UCSD-AML1 (cell line): ENCODE measurements at regions not wholly inside any gene's neighbourhood (a gene's known extent, or its start where the extent isn't known, plus 50 kb on each side); places are given as distances from the start of the nearest gene placed in this dataset.
"Not testable (repeated sequence)": the region's sequence is repeated elsewhere in the genome, so short reads cannot be mapped to it uniquely, and the experiment has no call there.

Source experiments
- DNase-seq: peaks from one replicate; lab custom pipeline; 2025; ENCODE audit not compliant: unreplicated experiment; lab: John Stamatoyannopoulos, UW

DNA sequence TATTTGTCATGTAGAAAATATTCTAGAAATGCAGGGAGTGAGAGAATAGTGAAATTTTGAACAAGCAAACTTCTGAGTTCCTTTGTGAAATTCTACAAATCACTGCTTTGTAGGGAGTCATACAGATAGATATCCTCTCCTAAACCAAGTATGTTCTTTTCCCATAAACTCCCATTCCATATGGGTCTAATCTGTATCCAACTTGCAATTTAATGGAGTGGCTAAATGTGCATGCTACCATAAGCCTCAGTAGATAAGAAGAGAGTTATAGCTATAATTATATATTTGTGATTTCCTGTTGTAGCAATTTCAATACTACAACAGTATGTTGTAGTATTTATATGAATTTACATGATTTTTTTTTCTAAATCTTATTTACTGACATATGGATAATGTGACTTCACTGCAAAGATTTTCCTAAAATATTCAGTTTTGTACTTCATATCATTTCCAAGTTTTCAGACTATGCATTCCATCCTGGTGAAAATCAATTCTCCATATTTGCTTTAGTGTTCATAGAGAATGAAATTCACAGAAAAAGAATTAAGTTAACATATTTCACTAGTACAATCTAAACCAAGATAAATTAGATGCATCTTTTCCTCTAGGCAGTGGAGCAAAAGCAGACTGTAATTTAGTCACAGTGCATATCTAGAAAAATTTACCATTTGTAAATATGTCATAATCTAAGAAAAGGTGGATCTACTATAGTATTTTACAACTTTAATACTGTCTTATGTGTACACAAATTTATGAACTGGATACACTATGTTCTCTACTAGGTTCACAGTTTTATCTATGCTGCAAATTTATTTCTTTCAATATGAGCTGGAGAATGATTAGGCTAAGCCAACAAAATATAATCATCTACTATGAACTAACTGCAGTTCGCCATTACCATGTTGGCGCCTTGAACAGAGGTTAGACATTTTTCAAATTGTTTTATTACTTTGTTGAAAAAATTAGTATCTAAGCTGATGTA is 372.9 kb upstream of the NDST3 start:
- no peak for DNase-seq

GRCh38 chr4:117664706-117665444 is 369.4 kb upstream of the NDST3 start:
- DNase-seq, result no peak

DNA sequence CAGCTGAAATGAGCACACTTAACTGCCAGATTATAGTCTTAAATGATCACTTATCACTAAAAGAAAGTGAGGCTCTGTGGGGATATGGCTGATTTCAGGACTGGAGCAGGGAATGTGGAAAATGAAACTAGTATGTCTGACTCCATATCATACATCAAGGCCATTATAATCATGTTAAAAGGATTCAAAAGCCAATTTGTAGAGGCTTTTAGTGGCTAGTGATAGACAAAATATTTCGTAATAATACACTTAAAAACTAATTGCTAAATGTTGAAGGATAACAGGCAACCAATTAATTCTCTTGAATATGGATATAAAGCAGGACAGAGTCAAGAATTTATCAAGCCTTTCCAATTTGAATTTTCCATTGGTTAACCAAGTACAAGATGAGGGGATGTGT is 358.1 kb upstream of the NDST3 start:
- DNase-seq, result no peak

DNA sequence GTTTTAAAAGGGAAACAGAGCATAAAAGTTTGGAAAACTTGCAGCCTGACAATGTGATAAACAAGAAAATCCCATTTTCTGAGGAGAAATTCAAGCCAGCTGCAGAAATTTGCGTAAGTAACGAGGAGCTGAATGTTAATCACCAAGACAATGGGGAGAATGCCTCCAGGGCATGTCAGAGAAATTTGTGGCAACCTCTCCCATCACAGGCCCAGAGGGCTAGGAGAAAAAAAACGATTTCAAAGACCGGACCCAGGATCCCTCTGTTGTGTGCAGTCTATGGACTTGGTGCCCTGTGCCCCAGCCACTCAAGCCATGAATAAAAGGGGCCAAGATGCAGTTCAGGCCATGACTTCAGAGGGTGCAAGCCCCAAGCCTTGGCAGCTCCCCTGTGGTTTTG is 355.4 kb upstream of the NDST3 start:
- no peak for DNase-seq

GRCh38 chr4:117691572-117692351 is 342.5 kb upstream of the NDST3 start:
- no peak for DNase-seq

DNA sequence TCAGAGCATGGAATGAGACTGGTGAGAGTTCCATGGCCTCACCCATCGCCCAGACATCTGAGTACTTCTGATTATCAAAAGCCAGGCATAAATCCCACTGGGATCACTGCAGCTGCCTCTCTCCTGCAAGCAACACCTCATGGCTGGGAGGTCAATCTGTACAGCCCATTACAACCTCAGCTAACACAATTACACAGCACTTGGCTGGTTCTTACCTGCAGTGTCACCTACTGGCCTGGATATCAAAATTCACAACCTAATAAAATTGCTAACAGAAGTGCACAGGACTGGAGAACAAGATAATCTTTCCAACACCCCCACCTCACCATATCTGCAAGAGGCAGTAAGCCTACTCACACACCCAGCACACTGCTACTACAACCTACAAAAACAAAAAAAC is 341.7 kb upstream of the NDST3 start:
- no peak for DNase-seq

DNA sequence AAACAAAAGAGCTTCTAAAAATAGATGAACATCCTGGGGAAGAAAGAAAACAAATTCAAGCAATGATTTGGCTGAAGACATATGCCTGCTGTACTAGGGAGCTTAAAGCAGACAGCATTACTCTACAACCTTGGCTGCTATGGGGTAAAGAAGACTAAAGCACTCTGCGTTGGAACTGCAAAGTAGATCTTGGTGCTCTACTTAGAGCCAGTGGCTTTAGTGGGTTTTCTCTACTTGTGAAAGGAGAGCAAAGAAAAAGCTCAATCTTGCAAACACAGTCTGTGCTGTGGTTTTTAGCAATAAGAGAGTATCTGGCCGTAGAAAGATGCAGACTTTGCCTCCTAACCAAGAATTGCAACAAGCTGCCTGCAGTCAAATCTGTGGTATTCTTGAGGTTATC is 334.7 kb upstream of the NDST3 start:
- DNase-seq, result no peak

- no peak for DNase-seq
Observed at GRCh38 chr4:117700111-117700892, 334.0 kb upstream of the NDST3 start.

- DNase-seq, result no peak
Observed at GRCh38 chr4:117702353-117702752, 331.9 kb upstream of the NDST3 start.

DNA sequence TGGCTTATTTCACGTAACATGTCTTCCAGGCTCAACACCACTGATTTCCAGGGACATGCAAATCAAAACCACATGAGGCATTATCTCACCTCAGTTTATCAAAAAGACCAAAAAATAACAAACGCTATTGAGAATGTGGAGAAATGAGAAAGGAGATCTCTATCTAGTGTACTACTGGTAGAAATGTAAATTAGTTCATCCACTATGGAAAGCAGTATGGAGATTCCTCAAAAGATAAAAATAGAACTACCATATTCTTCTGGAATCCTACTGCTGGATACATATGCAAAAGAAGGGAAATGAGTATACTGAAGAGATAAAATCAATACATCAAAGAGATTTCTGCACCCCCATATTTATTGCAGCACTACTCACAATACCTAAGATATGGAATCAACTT is 329.6 kb upstream of the NDST3 start:
- DNase-seq, result no peak

GRCh38 chr4:117740736-117741135 is 293.6 kb upstream of the NDST3 start:
- no peak for DNase-seq

DNA sequence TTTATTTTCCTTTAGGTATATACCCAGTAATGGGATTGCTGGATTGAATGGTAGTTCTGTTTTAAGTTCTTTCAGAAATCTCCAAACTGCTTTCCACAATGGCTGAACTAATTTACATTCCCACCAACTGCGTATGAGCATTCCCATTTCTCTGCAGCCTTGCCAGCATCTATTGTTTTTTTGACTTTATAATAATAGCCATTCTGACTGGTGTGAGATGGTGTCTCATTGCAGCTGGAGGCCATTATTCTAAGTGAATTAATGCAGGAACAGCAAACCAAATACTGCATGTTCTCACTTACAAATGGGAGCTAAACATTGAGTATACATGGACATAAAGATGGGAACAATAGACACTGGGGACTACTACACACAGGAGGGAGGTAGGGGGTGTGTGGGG is 288.9 kb upstream of the NDST3 start:
- not testable (repeated sequence) for DNase-seq

- no peak for DNase-seq
Observed at GRCh38 chr4:117755438-117755837, 278.8 kb upstream of the NDST3 start.

DNA sequence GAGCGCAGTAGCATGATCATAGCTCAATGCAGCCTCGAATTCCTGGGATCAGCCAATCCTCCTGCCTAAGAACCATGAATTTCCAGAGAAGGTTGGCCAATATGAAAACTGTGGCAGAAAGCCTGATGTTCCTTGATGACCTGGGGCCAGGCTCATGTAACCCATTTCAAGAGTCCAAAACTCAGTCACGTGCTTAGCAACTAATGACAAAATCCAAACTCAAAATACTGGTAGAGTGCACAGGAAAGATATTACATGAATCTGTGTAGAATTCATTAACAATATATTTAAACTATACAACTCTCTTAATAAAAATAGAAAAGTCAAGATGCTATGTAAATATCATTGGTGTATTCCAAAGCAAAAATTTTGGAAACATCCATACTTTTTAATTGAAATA is 265.7 kb upstream of the NDST3 start:
- no peak for DNase-seq

DNA sequence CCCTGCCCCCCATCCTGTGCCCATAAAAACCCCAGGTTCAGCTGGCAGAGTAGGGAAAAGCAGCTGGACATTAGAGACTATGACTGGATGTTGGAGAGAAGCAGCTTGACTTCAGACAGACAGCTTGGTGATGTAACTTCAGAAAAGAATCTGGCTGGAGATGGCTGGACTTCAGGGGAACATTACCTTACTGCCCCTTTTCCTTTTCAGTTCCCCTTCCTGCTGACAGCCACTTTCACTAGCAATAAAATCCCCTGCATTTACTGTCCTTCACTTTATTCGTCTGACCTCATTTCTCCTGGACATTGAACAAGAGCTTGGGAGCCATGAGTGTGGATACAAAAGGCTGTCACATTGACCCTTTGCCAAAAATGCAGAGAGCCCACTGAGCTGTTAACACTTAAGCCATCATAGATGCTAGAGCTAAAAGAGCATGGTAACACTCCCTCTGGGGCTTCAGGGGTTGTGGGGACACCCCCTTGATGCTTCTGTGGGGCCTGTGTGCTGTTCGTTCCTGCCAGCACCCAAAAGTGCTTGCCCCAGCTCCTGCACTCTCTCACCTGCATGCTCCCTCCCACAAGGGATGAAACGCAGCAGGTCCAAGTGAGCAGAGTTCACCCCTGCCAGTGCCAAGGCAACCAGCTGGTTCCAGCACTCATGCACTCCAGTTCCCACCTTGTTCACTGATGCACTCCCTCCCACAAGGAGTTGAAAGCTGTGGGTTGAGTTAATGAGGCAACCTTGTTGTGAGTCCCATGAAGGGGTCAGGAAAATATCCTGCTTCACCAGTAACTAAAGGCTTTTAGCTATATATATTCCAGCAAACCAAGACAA is 263.8 kb upstream of the NDST3 start:
- no peak for DNase-seq

DNA sequence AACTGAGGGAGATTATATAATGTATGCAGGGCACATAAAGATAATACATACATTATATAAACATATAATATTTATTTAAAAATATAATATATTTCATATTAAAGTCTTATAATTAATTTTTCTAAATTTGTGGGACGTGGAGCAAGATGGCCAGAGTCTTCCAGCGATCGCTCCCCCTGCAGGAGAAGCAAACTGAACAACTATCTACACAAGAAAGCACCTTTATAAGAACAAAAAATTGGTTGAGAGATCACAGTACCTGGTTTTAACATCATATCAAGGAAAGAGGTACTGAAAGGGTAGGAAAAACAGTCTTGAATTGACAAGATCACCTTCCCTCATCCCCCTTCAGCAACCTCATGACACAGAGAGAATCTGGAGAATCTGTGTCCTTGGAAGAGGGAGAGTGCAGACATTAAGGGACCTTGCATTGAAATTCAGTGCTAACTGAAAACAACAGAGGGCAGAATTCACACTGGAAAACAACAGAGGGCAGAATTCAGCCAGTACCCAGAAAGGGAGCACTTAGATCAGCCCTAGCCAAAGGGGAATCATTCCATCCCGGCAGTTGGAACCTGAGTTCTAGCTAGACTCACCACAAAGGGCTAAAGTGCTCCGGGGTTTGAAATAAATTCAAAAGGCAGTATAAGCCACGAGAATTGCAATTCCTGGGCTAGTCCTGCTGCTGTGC is 262.5 kb upstream of the NDST3 start:
- DNase-seq, result no peak

DNA sequence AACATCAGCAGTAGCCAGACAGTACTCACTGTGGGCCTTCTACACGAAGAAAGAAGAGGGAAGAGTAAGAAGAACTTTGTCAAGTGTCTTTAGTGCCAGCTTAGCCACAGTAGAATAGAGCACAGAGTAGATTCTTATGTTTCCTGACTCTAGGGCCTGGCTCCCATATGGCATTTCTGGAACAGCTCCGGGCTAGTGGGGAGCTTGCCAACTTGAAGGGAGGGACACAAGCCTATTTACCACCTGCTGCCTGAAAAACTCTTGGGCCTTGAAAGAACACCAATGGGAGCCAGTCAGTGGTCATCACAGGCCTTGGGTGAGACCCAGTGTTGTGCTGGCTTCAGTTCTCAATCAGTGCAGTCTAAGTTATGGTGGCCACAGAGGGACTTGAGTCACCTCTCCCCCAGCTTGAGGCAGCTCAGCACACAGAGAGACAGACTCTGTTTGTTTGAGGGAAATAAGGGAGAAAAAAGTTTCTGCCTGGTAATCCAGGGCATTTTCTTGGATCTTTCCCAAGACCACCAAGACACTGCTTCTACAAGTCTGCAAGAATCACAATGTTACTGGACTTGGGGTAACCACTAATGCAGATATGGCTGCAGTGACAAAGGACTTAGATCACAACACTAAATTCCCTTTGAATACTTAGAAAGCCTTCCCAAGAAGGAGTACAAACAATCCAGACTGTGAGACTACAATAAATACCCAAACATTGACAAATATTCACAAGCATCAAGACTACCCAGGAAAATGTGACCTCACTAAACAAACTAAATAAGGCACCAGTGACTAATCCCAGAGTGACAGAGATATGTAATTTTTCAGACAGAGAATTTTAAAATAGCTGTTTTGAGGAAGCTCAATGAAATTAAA is 261.0 kb upstream of the NDST3 start:
- DNase-seq, result no peak

DNA sequence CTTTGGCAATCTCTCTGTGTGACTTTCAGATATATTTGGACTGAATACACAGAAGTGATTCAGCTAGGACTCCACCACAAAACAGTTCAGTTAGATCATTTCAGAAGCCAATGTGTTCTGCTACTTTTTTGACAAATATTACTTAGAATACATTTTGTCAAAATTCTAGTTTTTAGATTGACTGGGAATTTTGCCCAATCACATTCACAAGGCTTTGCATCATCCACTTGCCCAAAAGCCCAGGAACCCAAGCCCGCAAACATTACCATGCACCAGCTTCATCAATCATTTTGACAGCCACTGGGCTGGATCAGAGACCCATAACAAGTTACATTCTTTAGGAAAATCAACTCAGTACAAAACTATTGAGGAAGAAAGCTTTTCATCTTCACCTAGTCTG is 256.6 kb upstream of the NDST3 start:
- no peak for DNase-seq
